GM12891 (cell line): ENCODE measurements at regions not wholly inside any gene's neighbourhood (a gene's known extent, or its start where the extent isn't known, plus 50 kb on each side); places are given as distances from the start of the nearest gene placed in this dataset.

ENCODE experiments used
- PAX5 ChIP-seq: IDR thresholded peaks from 2 replicates; pipeline ENCODE4 v1.6.1; 2011; ENCODE audit warnings: low read length, moderate library complexity, mild to moderate bottlenecking; ENCODE audit not compliant: insufficient read depth, severe bottlenecking
- POLR2A ChIP-seq: IDR thresholded peaks from 2 replicates; pipeline ENCODE4 v1.6.1; 2011; ENCODE audit warnings: low read depth, low read length, control low read depth
- POLR2AphosphoS5 ChIP-seq: IDR thresholded peaks from 2 replicates; pipeline ENCODE4 v1.6.1; 2011; ENCODE audit warnings: low read depth, low read length, control low read depth
- POU2F2 ChIP-seq: IDR thresholded peaks from 2 replicates; pipeline ENCODE4 v1.6.1; 2011; ENCODE audit warnings: low read depth, mild to moderate bottlenecking, control low read depth, low read length, moderate library complexity
- SPI1 ChIP-seq: IDR thresholded peaks from 2 replicates; pipeline ENCODE4 v1.6.1; 2011; ENCODE audit warnings: low read depth, low read length, control low read depth
- TAF1 ChIP-seq: IDR thresholded peaks from 2 replicates; pipeline ENCODE4 v1.6.1; 2011; ENCODE audit warnings: low read depth, low read length, control low read depth

DNA sequence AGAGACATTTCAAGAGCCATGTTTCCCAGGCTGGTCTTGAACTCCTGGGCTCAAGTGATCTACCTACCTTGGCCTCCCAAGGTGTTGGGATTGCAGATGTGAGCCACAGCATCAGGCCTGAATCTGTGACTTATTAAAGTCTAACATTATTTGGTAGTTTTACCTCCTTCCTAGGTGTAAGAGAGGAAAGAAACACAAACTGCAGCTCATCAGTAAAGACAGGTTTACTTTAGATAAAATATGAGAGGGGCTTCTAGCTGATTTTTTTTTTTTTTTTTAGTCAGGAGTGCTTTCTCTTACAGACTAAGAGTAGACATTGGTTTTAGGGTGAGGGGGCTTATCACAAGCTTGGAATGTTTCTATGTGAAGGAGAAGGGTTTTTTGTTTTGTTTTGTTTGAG is 63.9 kb upstream of the RNU6-1 start:
- TF ChIP-seq POLR2A (no peak), POLR2AphosphoS5 (no peak), TAF1 (no peak), SPI1 (no peak), PAX5 (no peak), POU2F2 (no peak)
